ENCODE measurements at regions not wholly inside any gene's neighbourhood (a gene's known extent, or its start where the extent isn't known, plus 50 kb on each side); places are given as distances from the start of the nearest gene placed in this dataset.

GRCh38 chr17:72349011-72349410 is 228.2 kb downstream of the SOX9 start:
- no peak overlapping the region for H3K4me3 Mint-ChIP-seq
- H3K27me3 ChIP-seq (ENCODE audit: control insufficient read depth in 1 of 2, insufficient read depth in 2 of 2, low read length in 2 of 2) = peaks cover 0 to 3% of the 10 kb centered on the region in 2 experiments
- H3K4me3 ChIP-seq (ENCODE audit: low read length) = no peak overlapping the region
- no peak overlapping the region for H3K27ac Mint-ChIP-seq
- H3K27me3 Mint-ChIP-seq = peaks cover 7% of the 10 kb centered on the region
- intact Hi-C loops (cut with DNase I, micrococcal nuclease) = loop anchor here in 1 of 2 experiments (10.0 kb wide), 1 partner anchor 94 kb away; no protein-coding TSS in a partner anchor
- no peaks in the 10 kb centered on the region for H3K36me3 Mint-ChIP-seq (ENCODE audit: low read depth)
- no peaks in the 10 kb centered on the region for H3K36me3 ChIP-seq (ENCODE audit: insufficient read depth, low read length)
- H3K27ac ChIP-seq (ENCODE audit: low read depth in 1 of 2, low read length in 2 of 2) = no peak overlapping the region
- ATAC-seq (ENCODE audit: poor library complexity) (no peak), DNase-seq (no peak)
- ChIA-PET POLR2A (no interaction called here), CTCF (no interaction called here)
- peaks cover 10% of the 10 kb centered on the region for H3K9me3 Mint-ChIP-seq
- no peaks in the 10 kb centered on the region for H3K4me1 ChIP-seq (ENCODE audit: insufficient read depth, low read length)
- TF ChIP-seq, protein P1, sequence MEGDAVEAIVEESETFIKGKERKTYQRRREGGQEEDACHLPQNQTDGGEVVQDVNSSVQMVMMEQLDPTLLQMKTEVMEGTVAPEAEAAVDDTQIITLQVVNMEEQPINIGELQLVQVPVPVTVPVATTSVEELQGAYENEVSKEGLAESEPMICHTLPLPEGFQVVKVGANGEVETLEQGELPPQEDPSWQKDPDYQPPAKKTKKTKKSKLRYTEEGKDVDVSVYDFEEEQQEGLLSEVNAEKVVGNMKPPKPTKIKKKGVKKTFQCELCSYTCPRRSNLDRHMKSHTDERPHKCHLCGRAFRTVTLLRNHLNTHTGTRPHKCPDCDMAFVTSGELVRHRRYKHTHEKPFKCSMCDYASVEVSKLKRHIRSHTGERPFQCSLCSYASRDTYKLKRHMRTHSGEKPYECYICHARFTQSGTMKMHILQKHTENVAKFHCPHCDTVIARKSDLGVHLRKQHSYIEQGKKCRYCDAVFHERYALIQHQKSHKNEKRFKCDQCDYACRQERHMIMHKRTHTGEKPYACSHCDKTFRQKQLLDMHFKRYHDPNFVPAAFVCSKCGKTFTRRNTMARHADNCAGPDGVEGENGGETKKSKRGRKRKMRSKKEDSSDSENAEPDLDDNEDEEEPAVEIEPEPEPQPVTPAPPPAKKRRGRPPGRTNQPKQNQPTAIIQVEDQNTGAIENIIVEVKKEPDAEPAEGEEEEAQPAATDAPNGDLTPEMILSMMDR (IDR thresholded peaks at IDR 0.05) = no peak
- H3K4me1 Mint-ChIP-seq (ENCODE audit: low read depth) = no peaks in the 10 kb centered on the region
- H3K9me3 ChIP-seq (ENCODE audit: control insufficient read depth in 1 of 2, insufficient read depth in 1 of 2, low read length in 2 of 2) = peaks cover 0 to 33% of the 10 kb centered on the region in 2 experiments

- Histone ChIP-seq H3K27ac (ENCODE audit: low read depth in 1 of 2, low read length in 2 of 2) (no peak overlapping the region), H3K27me3 (ENCODE audit: control insufficient read depth in 1 of 2, insufficient read depth in 2 of 2, low read length in 2 of 2) (peaks cover 0 to 3% of the 10 kb centered on the region in 2 experiments), H3K4me1 (ENCODE audit: insufficient read depth, low read length) (no peaks in the 10 kb centered on the region), H3K9me3 (ENCODE audit: control insufficient read depth in 1 of 2, insufficient read depth in 1 of 2, low read length in 2 of 2) (peaks cover 0 to 34% of the 10 kb centered on the region in 2 experiments), H3K4me3 (ENCODE audit: low read length) (no peak overlapping the region), H3K36me3 (ENCODE audit: insufficient read depth, low read length) (no peaks in the 10 kb centered on the region)
- no peak for ATAC-seq (ENCODE audit: poor library complexity)
- no peak for DNase-seq
- Mint-ChIP-seq H3K4me3 (no peak overlapping the region), H3K4me1 (ENCODE audit: low read depth) (no peaks in the 10 kb centered on the region), H3K36me3 (ENCODE audit: low read depth) (no peaks in the 10 kb centered on the region), H3K9me3 (peaks cover 7% of the 10 kb centered on the region), H3K27ac (no peak overlapping the region), H3K27me3 (peaks cover 7% of the 10 kb centered on the region)
- CTCF ChIA-PET = no interaction called here
- TF ChIP-seq, protein P1 (IDR thresholded peaks at IDR 0.05) = no peak
- intact Hi-C loops (cut with DNase I, micrococcal nuclease) = loop anchor here in 1 of 2 experiments (10.0 kb wide), 1 partner anchor 95 kb away; no protein-coding TSS in a partner anchor
- POLR2A ChIA-PET = no interaction called here
Measured at GRCh38 chr17:72349491-72349995, 228.7 kb downstream of the SOX9 start.

DNA sequence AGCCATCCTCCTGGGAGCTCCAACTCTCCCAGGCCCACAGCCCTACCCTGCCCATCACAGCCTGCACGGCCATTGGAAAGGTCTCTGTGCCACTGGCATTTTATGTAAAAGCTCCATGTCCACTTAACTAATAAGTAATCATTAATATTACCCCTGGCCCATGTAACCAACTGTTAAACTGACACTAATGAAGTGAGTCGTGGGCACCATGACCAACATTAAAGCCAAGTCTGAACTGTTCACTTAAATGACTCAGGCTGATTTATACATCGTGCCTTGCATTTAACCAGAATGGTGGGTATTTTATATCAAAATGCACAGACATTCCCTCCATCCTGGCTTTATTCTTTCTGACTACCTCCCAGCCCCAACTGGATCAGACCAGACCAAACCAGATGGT is 229.3 kb downstream of the SOX9 start:
- CTCF ChIA-PET = no interaction called here
- POLR2A ChIA-PET = no interaction called here
- Mint-ChIP-seq H3K36me3 (ENCODE audit: low read depth) (no peaks in the 10 kb centered on the region), H3K9me3 (peaks cover 6% of the 10 kb centered on the region), H3K27me3 (peaks cover 7% of the 10 kb centered on the region), H3K4me3 (no peak overlapping the region), H3K27ac (no peak overlapping the region), H3K4me1 (ENCODE audit: low read depth) (no peaks in the 10 kb centered on the region)
- Histone ChIP-seq H3K4me3 (ENCODE audit: low read length) (no peak overlapping the region), H3K4me1 (ENCODE audit: insufficient read depth, low read length) (no peaks in the 10 kb centered on the region), H3K9me3 (ENCODE audit: control insufficient read depth in 1 of 2, insufficient read depth in 1 of 2, low read length in 2 of 2) (peaks cover 0 to 34% of the 10 kb centered on the region in 2 experiments), H3K27ac (ENCODE audit: low read depth in 1 of 2, low read length in 2 of 2) (no peak overlapping the region), H3K36me3 (ENCODE audit: insufficient read depth, low read length) (no peaks in the 10 kb centered on the region), H3K27me3 (ENCODE audit: control insufficient read depth in 1 of 2, insufficient read depth in 2 of 2, low read length in 2 of 2) (peaks cover 0 to 3% of the 10 kb centered on the region in 2 experiments)
- TF ChIP-seq, protein P1 (IDR thresholded peaks at IDR 0.05) = no peak
- intact Hi-C loops (cut with DNase I, micrococcal nuclease) = no loop called here
- DNase-seq = no peak
- no peak for ATAC-seq (ENCODE audit: poor library complexity)

Data from CD4-positive, alpha-beta T cell (primary cell).